GM12872 (cell line): ENCODE measurements at regions not wholly inside any gene's neighbourhood (a gene's known extent, or its start where the extent isn't known, plus 50 kb on each side); places are given as distances from the start of the nearest gene placed in this dataset.

ENCODE experiments used
- TF ChIP-seq, protein P1 (sequence below): IDR thresholded peaks from 3 replicates; pipeline ENCODE4 v1.5.1; 2011; ENCODE audit warnings: low read depth, mild to moderate bottlenecking, low read length, moderate library complexity; ENCODE audit not compliant: insufficient read depth

DNA sequence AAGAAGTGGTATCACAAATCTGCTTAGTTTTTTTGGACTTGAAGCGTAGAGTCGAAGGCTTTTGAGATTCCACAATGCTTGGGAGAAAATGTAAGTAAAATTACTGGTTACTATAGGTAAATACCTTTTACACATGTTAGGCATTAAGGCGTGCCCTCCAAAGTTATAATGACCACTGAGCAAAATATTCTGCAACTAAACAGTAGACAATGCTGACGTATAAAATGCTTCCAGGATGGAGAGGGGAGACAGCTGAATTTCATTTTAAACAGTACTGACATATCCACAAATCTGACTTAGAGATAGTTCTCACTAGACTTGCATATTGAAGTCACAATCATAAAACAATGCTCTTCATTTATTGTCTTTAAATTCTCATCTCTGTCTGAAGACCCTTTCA, 144.5 kb upstream of the DCN start:
- TF ChIP-seq, protein P1, sequence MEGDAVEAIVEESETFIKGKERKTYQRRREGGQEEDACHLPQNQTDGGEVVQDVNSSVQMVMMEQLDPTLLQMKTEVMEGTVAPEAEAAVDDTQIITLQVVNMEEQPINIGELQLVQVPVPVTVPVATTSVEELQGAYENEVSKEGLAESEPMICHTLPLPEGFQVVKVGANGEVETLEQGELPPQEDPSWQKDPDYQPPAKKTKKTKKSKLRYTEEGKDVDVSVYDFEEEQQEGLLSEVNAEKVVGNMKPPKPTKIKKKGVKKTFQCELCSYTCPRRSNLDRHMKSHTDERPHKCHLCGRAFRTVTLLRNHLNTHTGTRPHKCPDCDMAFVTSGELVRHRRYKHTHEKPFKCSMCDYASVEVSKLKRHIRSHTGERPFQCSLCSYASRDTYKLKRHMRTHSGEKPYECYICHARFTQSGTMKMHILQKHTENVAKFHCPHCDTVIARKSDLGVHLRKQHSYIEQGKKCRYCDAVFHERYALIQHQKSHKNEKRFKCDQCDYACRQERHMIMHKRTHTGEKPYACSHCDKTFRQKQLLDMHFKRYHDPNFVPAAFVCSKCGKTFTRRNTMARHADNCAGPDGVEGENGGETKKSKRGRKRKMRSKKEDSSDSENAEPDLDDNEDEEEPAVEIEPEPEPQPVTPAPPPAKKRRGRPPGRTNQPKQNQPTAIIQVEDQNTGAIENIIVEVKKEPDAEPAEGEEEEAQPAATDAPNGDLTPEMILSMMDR, result no peak

DNA sequence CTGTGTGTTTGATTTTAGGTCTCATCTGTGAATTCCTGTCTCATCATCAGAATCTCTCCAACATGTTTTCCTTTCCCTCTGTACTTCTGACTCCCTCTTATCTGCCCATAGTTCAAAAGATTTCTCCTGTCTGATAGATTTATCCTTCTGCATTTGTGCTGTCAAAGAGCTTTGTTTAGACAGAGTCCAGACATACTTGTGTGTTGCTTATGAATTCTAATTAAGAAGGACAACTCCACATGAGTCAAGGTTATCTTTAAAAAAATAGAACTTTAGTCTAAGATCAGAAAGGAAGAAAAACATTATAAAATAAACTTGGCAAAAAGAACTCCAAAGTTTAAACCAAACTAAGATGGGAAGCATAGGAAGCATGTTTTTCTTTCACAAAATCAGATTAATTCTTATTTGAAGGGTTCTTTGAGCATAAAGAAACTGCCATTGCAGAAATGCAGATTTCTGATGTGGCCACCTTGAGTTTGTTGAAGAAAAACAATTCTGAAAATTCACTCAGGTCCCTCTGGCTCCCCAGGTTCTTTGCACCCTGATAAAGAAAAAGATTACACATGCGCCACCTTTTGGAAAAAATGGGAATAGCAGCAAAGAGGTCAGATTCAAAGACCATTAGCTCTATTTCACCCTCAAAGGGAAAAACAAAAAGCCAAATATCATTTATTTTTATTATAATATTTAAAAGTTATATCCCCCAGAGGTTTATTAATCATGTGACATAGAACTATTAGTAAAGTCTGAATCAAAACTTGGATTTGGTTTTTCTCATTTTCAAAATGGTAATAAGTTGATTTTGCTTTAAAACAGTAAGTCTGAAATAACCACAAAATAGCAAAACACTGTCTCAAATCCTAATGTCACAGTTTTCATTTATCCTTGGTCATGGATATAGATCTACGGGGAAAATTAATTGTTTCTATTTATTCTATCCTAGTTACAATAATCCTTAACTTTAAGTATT, 143.7 kb upstream of the DCN start:
- TF ChIP-seq, protein P1, result peak; percentile 66

DNA sequence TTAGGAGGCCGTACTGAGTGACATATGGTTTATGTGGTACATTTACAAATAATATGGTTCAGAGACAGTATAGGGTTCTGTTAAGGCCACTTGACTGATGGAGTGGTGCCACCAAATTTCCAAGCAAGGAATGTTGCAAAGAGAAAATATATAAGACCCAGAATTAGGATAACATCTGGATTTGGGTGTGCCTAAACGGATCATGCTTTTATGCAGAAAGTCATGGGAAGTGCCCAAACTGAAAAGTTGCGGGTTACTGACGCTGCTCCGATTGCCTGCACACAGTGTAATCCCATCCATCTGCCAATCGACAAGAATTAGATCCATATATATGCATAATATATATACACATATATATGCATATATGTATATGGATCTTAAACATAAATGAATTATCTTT, 138.4 kb upstream of the DCN start:
- TF ChIP-seq, protein P1, result no peak

DNA sequence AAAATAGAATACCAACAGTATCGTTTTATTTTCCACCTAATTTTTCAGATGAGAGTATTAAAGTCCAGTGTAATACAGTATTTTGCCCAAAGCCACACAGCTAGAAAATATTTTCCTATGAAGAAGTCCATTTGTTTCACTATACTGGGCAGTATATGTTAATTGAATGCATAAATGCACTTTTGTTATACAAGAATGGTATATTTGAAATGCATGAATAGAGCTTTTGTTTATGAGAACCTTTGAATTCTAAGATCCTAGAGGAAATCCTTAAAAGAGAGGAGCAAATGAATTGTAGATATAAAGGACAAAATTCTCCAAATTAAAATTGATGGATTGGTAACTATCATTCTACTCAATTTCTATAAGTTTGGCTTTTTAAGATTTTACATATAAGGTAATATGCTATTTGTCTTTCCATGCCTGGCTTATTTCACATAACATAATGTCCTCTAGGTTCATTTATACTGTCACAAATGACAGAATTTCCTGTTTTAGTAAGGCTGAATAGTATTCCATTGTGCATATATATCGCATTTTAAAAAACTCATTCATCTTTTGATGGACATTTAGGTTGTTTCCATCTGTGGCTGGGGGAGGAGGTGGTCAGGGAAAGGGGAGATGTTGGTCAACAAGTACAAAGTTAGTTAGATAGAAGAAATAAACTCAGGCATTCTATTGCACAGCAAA, 136.6 kb upstream of the DCN start:
- TF ChIP-seq, protein P1, result no peak

DNA sequence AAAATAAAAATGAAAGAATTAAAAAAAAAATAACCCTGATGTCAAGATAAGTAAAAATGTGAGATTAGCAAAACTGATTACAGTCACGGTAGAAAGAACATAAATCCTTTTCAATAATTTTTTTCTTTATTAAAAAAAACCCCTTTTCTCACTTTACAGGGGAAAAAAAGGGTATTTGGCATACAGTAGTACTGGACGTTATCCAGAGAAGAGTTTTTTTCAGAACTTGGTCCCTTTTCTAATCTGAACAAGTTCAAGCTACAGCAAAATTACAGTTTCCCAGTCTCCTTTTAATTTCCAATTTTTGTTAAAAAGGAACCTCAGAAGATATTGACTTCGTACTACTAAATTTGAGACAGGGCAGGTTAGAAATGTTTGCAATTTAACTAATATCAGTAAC, 134.7 kb upstream of the DCN start:
- TF ChIP-seq, protein P1, result no peak

DNA sequence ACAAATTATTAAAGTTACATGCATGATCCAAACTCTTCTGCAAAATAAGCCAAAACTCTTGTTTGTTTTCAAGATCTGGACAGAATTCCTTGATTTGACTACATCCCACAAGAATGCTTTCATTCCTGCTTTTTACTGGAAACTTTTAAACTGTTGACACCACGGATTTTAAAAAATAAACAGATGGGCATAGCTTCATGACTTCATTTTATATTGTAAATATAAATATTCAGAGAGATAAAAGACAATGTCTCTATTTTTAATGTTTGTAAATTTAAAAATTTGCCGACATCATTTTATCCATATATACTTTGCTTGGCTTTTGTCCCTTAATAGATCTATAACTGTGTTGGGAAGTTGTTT, 134.3 kb upstream of the DCN start:
- TF ChIP-seq, protein P1, result no peak

DNA sequence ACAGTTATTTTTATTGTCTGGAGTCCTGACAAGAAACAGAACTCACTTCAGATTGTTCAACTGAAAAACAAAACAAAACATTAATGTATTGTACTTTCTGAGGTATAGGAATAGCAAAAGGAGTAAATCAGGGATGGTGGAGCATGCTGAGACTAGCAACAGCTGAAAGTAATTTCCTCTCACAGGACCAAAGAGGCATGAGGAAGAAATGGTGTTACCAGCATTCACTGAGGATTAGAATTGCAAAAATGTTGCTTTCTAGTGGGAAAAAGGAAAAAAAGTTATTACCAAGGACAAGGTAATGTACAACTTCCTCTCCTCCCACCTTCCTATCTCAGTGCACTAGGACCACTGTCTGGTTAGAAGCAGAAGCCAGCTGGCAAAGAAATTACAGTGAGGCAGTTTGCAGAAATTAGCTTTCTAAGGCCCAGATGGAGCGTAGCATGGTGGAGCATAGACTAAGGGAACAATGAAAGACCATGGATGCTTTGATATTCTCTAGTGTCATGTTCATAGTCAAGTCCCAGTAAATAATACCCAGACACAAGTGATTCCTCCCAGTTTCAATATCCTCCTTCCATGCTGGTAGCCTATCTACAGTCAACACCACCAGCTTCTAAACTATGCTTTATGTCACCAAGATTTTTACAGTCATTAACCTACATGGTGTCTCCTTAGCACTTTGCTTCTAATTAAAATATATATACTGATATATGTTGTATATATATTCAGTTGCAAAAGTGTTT, 133.7 kb upstream of the DCN start:
- TF ChIP-seq, protein P1, result no peak
